ENCODE measurements at regions not wholly inside any gene's neighbourhood (a gene's known extent, or its start where the extent isn't known, plus 50 kb on each side); places are given as distances from the start of the nearest gene placed in this dataset.
"Not testable (repeated sequence)": the region's sequence is repeated elsewhere in the genome, so short reads cannot be mapped to it uniquely, and the experiment has no call there.

GRCh38 chr13:21291840-21292239 lies 115.4 kb downstream of the MRPL57 start:
- H3K79me2 ChIP-seq (ENCODE audit: insufficient read depth, low read length): no peaks in the 10 kb centered on the region
- WGBS (ENCODE audit: low lambda C conversion rate): 66% methylated on average over 7 of the region's 7 CpGs
- BruUV-seq (replicated peaks): no TSS peak
- in situ Hi-C loops (cut with HindIII; ENCODE audit: extremely low pct_ligation_motif_present, low pct_unique_long_range_greater_than_20kb) (no loop called here), intact Hi-C loops (cut with micrococcal nuclease; ENCODE audit: unreplicated experiment) (loop anchor here (10.0 kb wide), 1 partner anchor 1503 kb away; no protein-coding TSS in a partner anchor)
- H4K20me1 ChIP-seq (ENCODE audit: insufficient read depth, low read length): no peaks in the 10 kb centered on the region
- ChIA-PET POLR2A (no interaction called here), CTCF (ENCODE audit: low intra/inter-chr PET ratio, low total read pairs) (no interaction called here)
- FAIRE-seq (no peak), DNase-seq (ENCODE audit: low spot score) (no peak), ATAC-seq (no peak)
- no peak overlapping the region for H2AFZ ChIP-seq (ENCODE audit: low read length)
- no peaks in the 10 kb centered on the region for H3K9me3 ChIP-seq (ENCODE audit: low read length)
- no peaks in the 10 kb centered on the region for H3K4me1 ChIP-seq (ENCODE audit: insufficient read depth, low read length)
- H3K4me2 ChIP-seq (ENCODE audit: low read depth, low read length): no peak overlapping the region
- H3K27ac ChIP-seq (ENCODE audit: extremely low read length, insufficient read depth, low read length): no peak overlapping the region
- peaks cover 0 to 7% of the 10 kb centered on the region in 2 experiments; a peak in 1 of 5 replicates for H3K27me3 ChIP-seq (ENCODE audit: control insufficient read depth in 1 of 2, insufficient read depth in 2 of 2, low read length in 2 of 2)
- H3K4me3 ChIP-seq (replicated peaks in 1 of 3; ENCODE audit: insufficient read depth in 1 of 3, low read depth in 2 of 3, low read length in 3 of 3): no peak overlapping the region
- no peaks in the 10 kb centered on the region for H3K36me3 ChIP-seq (replicated peaks in 1 of 2; ENCODE audit: control insufficient read depth in 1 of 2, insufficient read depth in 2 of 2, low read length in 2 of 2)
- TF ChIP-seq ZNF326 (CRISPR knock-in tag; IDR thresholded peaks at IDR 0.05; ENCODE audit: borderline replicate concordance) (no peak), TBP (CRISPR knock-in tag; IDR thresholded peaks at IDR 0.05) (no peak), MLLT10 (CRISPR knock-in tag; IDR thresholded peaks at IDR 0.05) (no peak)
- no peak overlapping the region for H3K9ac ChIP-seq (ENCODE audit: insufficient read depth, low read depth, low read length)

GRCh38 chr13:21296991-21297390 lies 120.5 kb downstream of the MRPL57 start:
- POLR2A ChIA-PET: interaction anchor here (2.2 kb wide), 1 partner anchor 162 kb away, joined by 10 read pairs; the partner anchor contains the start of gene ZDHHC20
- ATAC-seq: peak; percentile 73
- peak; percentile 89 for FAIRE-seq
- in situ Hi-C loops (cut with HindIII; ENCODE audit: extremely low pct_ligation_motif_present, low pct_unique_long_range_greater_than_20kb): loop anchor here (5.0 kb wide), 1 partner anchor 180 kb away; no protein-coding TSS in a partner anchor
- Histone ChIP-seq H3K4me3 (replicated peaks in 1 of 3; ENCODE audit: insufficient read depth in 1 of 3, low read depth in 2 of 3, low read length in 3 of 3) (peak overlapping the region; percentile 60 to 85 (median 83)), H3K4me1 (ENCODE audit: insufficient read depth, low read length) (peaks cover 12% of the 10 kb centered on the region), H3K4me2 (ENCODE audit: low read depth, low read length) (peak overlapping the region; percentile 76), H2AFZ (ENCODE audit: low read length) (peak overlapping the region; percentile 67), H3K9ac (ENCODE audit: insufficient read depth, low read depth, low read length) (peak overlapping the region; percentile 45)
- DNase-seq (ENCODE audit: low spot score): peak; percentile 8
- not testable (repeated sequence) for H4K20me1 ChIP-seq (ENCODE audit: insufficient read depth, low read length); H3K27me3 ChIP-seq (ENCODE audit: control insufficient read depth in 1 of 2, insufficient read depth in 2 of 2, low read length in 2 of 2); H3K79me2 ChIP-seq (ENCODE audit: insufficient read depth, low read length); H3K9me3 ChIP-seq (ENCODE audit: low read length); H3K36me3 ChIP-seq (replicated peaks in 1 of 2; ENCODE audit: control insufficient read depth in 1 of 2, insufficient read depth in 2 of 2, low read length in 2 of 2); H3K27ac ChIP-seq (ENCODE audit: extremely low read length, insufficient read depth, low read length); BruUV-seq (replicated peaks)
- CTCF ChIA-PET (ENCODE audit: low intra/inter-chr PET ratio, low total read pairs): interaction anchor here (2.5 to 3.5 kb wide), 2 partner anchors 180 to 182 kb away, joined by 22 to 27 read pairs; no protein-coding TSS in a partner anchor
- intact Hi-C loops (cut with micrococcal nuclease; ENCODE audit: unreplicated experiment): loop anchor here (1.0 to 10.0 kb wide), 3 partner anchors 182 to 1498 kb away; no protein-coding TSS in a partner anchor
- TF ChIP-seq ZNF574 (CRISPR knock-in tag; IDR thresholded peaks at IDR 0.05) (peak; percentile 79), STAG1 (CRISPR knock-in tag; IDR thresholded peaks at IDR 0.05) (peak; percentile 82), TFAP4 (IDR thresholded peaks at IDR 0.05; ENCODE audit: borderline replicate concordance, low read depth) (peak; percentile 14; the same call in 1 of the 2 replicates), SAP130 (CRISPR knock-in tag; IDR thresholded peaks at IDR 0.05; ENCODE audit: low read depth) (0 out of 2 replicates have a peak, but pooled peaks have one; percentile 10), TEAD3 (CRISPR knock-in tag; optimal IDR thresholded peaks at IDR 0.05; ENCODE audit: borderline replicate concordance) (peak; percentile 9), CTCF (CRISPR knock-in tag; IDR thresholded peaks at IDR 0.05) (peak; percentile 85), ZNF263 (CRISPR knock-in tag; IDR thresholded peaks at IDR 0.05) (peak; percentile 99), SMC3 (IDR thresholded peaks at IDR 0.05; ENCODE audit: low read length) (peak; percentile 17), RAD21 (CRISPR knock-in tag; IDR thresholded peaks at IDR 0.05) (peak; percentile 58)
- WGBS (ENCODE audit: low lambda C conversion rate): 2% methylated on average over 5 of the region's 5 CpGs
